ENCODE measurements at regions not wholly inside any gene's neighbourhood (a gene's known extent, or its start where the extent isn't known, plus 50 kb on each side); places are given as distances from the start of the nearest gene placed in this dataset.
"Not testable (repeated sequence)": the region's sequence is repeated elsewhere in the genome, so short reads cannot be mapped to it uniquely, and the experiment has no call there.

DNA sequence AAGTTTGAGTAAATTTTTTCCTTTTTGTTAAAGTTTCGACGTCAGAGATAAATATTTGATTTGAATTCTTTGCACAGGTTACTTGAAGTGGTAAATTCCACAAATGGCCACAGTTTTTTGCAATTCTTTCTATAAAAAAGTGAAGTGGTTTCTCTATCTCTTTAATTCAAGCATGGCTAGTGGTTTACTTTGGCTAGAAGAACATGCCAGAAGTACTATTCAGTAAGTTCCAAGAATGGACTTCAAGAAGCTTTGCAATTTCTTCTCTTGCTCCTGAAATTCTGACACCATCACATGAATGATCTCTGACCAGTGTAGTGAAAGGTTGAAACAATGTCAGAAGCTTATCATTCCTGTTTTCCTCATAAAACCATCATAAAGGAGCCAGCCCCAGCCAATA, 55.7 kb upstream of the RNPC3 start:
- DNase-seq, result no peak

DNA sequence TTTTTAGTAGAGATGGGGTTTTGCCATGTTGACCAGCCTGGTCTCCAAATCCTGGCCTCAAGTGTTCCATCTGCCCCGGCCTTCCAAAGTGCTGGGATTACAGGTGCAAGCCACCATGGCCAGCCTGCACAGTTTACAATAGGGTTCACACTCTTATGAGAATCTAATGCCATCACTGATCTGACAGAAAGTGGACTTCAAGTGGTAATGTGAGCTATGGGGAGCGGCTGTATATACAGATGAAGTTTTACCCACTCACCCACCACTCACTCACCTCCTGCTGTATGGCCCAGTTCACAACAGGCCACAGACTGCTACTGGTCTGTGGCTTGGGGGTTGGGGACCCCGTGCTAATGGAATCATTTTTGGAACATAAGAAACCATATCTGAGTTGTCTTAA, 58.4 kb upstream of the RNPC3 start:
- DNase-seq, result no peak

DNA sequence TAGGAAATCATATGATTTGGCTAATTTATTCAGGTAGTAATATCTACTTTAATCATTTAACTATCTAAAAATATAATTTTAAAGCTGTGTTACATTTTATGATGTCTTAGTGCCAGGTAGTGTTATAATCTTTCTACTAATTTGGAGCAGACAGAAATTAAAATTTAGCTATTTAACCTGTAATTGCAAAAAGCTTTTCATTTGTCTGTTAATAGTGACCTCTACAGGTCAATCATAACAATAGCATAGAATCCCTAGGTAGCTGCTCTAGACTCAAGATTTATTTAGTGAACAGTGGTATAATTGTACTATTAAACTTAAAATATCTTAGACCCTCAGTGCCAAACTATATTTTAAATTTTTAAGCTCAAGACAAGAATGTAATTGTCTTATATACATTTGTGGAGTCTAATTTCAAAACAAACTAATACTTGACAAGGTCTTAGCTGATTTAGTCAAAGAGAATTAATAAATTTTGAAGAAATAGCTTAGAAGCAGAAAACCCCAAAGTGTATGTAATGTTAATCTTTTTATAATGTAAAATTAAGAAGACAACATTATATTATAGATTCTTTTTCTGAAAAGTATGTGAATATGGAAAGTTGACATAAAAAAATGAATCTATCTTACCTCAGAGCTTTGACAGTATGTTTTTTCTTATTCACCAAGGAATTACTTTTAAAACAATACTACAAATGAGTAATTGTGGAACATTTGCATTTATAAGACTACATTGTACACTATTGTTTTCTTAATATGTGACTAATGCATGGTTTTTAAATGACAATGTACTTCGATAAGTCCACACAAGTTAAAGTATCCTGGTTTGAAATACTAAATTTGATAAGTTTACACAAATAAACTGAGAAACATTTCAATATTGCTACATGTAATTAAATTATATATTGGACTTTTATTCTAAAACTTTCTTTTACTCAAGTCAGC, 64.1 kb upstream of the RNPC3 start:
- DNase-seq, result no peak

DNA sequence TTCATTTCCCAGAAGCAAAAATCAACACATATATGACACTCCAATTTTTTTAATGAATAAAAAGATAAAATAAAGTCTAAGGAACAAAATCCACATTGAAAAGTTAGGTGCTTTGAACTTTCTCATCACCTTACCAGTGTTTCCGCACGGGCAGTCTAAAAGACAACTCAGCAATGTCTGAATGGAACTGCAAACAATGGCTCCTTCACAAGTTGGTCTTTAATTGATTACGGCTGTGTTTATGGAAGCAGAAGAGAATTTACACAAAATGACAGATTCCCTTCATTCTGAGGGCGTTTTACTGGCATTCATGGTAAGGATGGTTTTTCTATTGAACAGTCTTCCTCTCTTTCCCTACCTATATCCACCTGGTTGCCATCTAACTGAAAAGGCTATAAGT, 65.0 kb upstream of the RNPC3 start:
- peak; percentile 72 for DNase-seq

DNA sequence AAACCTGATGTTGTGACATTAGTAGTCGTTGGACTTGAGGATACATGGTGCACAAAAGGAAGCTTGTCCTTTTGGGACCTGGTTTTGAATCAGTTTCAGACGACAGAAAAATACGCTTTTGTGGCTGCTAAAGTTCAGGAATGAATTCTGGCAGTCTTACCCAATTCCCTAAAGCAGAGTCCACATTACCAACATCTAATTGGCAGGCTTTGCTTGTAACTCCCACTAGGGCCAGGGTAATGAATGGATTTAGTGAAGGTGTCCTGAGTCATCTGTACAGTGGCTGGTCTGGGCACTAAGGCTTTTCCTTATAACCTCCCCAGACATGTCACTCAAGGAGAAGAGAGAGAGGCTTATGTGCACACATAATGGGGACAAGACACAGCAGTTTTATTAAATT, 66.2 kb upstream of the RNPC3 start:
- peak; percentile 10 for DNase-seq

DNA sequence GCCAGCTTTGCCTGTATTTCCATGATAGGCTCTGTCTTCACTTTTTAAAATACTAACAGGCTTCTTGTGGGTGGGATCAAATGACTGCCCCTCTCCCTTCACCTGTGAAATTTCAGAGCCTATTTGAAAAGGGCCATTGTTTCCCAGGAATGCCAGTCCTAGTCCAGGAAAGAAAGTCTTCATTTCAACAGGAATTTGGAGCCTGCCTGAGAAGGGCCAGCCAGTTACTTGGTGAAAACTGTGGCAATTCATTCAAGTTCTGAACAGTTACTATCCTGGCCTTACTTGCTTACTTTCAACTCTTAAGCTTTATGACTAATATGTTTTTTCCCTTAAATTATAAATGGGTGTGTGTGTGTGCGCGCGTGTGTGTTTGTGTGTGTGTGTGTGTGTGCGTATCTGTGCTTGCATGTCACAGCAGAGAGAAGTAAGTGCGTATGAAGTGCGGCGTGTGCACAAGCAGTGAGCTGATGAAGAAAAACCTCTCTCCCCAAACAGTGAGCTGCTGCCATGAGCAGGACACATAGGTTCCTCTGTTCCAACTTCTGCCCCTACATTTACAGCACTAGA, 67.5 kb upstream of the RNPC3 start:
- peak; percentile 35 for DNase-seq

DNA sequence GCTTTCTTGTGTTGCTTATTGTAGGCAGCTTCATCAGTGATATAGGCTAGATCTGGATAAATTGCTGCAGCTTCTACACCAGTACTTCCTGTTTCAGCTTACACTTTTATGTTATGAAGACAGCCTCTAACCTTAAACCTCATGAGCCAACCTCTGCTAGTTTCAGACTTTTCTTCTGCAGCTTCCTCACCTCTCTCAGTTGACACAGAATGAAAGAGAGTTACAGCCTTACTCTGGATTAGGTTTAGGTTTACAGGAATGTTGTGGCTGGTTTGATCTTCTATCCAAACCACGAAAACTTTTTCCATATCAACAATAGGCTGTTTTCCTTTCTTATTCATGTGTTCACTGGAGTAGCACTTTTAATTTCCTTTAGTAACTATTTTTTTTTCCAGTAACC, 76.9 kb upstream of the RNPC3 start:
- DNase-seq, result no peak

DNA sequence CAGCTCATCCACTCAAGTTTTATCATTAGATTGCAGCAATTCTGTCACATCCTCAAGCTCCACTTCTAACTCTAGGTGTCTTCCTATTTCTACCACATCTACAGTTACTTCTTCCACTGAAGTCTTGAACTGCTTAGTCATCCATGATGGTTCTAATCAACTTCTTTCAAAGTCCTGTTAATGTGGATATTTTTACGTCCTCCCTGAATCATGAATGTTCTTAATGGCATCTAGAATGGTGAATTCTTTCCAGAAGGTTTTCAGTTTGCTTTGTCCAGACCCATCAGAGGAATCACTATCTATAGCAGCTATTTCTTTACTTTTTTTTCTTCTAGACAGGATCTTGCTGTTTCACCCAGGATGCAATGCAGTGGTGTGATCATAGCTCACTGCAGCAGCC, 78.0 kb upstream of the RNPC3 start:
- no peak for DNase-seq

DNA sequence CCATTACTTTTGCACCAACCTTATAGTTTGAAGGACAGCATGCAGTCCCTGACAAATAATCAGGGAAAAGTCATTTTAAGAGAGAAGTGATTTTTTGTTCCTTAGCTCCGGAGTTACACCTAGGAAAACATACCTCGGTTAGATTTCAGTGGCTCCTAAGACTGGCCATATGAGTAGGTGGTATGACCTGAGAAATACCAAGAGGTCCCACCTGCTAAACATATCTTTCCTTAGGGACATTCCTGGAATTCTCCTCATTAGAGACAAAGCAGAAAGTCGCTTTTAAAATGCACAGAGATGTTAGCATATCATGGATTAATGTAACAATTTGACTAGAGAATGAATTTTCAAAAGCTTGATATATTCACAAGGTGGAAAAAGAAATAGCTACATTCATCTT, 84.2 kb upstream of the RNPC3 start:
- DNase-seq, result no peak

DNA sequence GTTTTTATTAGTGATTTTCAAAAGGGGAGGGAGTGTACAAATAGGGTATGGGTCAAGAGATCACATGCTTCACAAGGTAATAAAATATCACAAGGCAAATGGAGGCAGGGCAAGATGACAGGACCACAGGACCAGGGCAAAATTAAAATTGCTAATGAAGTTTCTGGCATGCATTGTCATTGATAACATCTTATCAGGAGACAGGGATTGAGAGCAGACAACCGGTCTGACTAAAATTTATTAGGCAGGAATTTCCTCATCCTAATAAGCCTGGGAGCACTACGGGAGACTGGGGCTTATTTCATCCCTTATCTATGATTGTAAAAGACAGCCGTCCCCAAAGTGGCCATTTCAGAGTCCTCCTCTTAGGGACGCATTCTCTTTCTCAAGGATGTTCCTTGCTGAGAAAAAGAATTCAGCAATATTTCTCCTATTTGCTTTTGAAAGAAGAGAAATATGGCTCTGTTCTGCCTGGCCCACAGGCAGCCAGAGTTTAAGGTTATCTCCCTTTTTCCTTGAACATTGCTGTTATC, 88.9 kb upstream of the RNPC3 start:
- DNase-seq, result not testable (repeated sequence)

DNA sequence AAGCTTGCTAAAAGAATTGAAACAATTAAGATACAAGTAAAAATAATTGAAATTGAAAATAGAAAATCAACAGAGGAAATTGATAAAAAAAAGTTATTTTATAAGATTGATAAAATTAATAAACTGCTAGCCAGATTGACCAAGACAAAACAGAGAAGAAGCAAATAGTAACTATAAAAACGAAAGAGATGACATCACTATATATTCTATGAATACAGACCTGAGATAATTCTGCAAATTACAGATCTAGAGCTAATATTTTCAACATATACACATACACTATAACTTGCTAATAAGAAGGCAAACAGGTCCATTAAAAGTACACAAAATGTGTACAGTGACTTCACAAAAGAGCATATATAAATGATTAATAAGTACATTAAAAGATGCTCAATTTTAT, 90.1 kb upstream of the RNPC3 start:
- no peak for DNase-seq

DNA sequence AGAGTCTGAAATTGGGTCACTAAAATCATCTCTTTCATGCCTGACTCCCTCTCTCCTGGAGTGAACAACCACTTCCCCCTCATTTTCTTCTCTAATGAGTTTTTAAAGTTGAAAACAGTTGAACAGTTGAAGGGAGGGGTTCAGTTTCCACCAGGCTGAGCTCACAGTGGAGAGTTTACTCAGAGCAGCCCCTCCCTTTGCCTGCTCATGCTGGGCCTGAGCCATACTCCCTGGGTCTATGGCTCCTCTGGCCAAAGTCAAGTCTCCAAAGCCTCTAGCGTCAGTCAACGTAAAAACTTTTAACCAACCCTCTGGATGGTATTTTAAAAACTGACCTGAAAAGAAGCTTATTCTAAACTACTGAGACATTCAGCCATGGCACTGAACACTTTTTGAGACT, 100.8 kb upstream of the RNPC3 start:
- DNase-seq, result peak; percentile 9

DNA sequence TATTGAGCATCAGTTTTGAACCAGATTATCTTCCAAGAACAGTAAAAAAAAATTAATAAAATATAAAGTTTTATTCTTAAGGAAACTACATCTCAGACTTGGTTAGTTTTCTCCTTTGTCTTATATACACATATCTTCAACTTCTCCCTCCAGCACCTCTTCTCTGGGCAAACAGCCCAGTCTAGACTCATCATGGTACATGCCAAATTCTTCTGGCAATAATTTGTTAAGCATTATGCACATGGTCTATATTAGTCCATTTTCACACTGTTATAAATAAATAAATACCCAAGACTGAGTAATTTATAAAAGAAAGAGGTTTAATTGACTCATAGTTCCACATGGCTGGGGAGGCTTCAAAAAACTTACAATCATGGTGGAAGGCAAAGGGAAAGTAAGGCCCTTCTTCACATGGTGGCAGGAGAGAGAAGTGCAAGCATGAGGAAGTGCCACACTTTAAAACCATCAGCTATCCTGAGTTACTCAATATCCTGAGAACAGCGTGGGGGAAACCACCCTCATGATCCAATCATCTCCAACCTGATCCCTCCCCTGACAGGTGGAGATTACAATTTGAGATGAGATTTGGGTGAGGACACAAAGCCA, 108.7 kb upstream of the RNPC3 start:
- DNase-seq, result no peak

DNA sequence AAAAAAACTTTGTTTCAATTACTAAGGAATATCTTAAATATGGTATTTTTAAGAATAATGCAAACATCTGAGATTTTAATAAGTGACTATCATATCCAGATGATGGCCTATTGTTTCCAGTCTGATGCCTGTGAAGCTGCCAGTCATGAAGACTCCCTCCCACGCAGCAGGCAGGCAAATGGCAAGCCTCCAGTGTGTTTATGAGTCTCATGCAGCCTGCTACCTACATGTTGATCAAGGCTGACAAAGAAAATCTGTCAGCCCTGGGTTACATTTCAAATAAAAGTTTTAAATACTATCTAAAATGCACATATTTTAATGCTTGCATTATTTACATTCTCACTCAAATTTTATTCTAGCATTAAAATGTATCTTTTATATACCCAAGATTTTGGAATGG, 137.6 kb upstream of the RNPC3 start:
- DNase-seq, result no peak

DNA sequence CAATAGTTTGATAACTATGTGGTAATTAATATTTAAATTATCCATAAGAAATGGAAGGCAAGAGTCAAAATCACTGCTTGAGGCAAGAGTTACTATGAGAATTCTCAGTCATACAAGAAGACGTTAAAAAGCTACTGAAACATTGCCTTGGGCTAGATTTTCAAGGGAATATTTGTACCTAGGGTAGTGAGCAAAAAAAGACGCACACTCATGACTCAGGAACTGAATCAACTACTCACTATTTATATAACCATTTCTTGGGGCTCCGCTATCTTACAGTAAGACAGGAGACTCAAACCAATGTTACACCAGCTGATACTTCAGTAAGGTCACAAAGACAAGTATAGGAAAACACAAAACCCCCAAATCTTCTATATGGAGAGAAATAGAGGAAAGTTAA, 151.5 kb upstream of the RNPC3 start:
- DNase-seq, result no peak

DNA sequence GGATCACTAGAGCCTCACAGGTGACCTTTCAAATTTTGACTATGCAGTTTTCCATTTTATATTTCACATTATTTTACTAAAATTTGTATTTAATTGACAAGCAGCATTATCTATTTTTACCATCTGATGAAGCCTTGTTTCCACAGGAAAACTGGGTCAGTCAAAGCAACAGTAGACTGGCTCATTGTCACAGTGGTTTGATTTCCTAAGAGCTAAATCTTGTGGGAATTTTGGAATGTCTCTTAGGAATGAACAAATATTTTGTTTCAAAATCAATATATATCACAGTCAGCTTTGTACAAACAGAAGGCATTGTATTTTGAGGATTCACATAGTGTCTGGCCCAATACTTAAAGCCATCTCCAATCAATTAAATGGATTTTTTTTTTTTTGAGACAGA, 152.6 kb upstream of the RNPC3 start:
- no peak for DNase-seq

DNA sequence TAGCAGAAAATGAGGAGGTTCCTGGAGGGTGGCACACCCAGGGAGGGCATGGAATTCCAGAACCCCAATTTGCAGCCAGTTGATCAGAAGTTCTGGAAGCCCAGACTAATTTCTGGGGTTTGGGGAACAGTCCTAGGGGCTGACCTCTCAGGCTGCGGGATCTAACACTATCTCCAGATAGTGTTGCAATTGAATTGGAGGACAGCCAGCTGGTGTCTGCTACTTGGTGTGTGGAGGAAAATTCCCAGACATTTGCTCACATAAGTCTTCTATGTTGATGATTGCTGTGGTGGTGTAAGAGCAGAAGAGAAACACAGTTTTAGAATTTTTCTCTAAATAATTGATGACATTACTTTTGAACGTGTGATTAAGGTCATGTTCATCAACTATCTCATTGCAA, 154.3 kb upstream of the RNPC3 start:
- DNase-seq, result no peak

DNA sequence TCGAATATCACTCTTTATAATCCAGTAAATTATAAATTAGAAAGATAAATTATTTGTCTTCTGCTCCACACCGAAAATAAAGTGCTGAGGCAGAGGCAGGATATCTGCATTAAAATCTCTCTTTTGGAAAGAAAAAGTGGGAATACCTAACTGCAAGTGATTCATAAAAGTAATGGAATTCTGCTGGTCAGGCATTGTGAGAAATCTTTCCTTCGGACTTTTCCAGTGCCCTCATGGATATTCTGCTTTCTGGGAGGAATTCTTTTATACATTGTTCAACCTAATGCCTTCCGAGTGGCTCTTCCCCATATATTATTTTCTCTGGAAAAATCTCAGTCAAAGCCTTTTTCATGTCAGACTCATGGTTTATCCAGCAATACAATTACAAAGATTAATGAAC, 158.3 kb upstream of the RNPC3 start:
- no peak for DNase-seq

DNA sequence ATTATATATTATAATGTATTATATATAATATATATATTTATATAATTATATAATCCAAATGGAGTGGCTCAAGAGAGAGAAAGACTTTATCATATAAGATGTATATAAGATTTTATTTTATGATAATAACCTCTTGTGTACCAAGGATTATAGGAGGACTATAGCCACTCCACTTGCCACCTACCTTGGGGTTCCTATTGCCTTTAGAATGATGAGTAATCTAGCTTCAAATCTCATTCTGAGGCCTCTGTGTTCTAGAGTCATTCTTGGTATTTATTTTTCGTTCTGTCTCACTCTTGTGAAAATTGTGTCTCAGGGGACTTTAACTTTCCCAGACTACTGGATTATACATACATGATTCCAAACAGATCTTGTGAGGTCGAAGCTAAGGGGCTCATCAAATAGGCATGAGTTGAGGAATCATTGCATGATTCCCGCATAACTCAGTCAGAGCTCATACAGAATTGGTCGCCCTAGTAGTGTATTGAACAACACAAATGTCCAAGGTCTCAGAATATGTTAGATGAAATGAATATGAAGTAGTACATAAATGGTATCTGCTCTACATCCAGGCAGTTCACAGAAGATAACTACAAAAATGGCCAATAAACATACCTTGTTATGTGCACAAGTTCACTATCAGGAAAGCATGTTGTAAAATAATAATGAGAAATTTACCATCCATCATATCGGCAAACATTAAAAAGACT, 159.5 kb upstream of the RNPC3 start:
- DNase-seq, result no peak

DNA sequence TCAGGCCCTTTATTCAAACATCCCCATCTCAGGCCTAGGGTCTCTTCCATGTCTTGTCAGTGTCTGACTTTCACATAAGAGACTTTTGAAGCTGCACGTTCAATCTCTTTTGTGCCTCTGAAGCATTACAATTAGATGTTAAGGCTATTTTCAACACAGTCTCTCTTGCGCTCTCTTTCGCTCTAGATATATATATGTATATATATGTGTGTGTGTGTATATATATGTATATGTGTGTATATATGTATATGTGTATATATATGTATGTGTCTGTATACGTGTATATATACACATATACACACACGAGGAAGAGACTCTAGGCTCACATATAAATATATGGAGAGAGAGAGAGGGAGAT, 162.5 kb upstream of the RNPC3 start:
- DNase-seq, result no peak

DNA sequence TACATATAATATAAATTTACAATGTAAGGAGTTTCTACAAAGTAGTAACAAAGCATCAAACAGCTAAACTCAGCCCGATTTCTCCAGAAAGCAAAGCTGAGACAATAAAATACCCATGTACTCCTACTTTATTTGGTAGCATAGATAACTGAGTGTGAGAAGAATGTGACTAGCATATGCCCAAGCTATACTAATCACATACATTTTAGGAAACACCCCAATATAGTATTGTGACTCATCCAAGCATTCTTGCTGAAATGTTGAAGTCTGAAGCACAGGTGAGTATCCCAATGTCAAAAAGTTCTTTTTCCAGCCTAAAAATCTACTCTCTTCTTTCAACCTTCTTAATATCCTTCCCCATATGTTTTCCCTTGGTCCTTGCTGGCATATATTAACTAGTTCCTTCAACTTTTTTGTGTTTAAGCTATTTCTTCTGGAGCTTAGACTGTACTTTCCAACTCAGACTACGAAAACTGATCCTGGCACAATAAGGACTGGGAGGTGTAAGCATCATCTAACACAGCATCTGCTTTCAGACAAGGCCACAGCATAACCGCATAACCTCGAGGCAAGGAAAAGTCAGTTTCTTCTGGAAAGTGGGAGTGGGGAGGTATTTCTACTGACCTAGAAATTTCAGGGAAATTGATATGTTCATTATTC, 163.0 kb upstream of the RNPC3 start:
- no peak for DNase-seq

DNA sequence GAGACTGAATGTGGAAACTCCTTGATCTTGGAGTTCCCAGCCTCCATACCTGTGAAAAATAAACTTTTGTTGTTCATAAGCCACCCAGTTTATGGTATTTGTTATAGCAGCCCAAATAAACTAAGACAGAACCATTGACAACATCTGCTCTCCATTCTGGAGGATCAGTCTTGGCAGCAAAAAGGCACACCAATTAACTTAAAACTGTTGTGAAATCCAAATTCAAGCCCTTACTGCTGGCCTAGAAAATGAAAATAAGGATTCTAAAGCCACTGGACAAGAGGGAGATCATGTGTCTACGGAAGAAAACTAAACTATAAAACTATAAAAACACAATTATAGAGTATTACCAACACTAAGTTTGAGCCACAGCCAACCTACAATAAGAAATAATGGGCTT, 172.1 kb upstream of the RNPC3 start:
- no peak for DNase-seq

DNA sequence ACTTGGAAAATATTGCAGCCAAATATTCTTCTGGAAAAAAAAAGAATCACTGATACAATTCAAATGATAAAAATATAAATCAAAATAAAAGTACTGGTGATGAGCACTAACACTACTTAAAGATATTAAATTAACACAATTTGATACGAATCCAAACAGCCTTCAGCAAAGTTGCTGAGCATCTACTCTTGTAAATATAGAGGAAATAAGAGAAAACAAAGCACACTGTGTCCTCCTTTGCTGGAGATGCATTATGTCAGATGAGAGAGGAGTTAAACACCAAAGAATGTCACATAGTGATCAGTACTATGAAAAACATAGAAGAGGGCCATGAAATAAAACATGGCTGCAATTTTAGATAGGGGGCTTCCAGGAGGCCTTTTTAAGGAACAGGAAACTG, 177.4 kb upstream of the RNPC3 start:
- no peak for DNase-seq

Data from retina (tissue), 1 donor.